ENCODE measurements at regions not wholly inside any gene's neighbourhood (a gene's known extent, or its start where the extent isn't known, plus 50 kb on each side); places are given as distances from the start of the nearest gene placed in this dataset.
"Not testable (repeated sequence)": the region's sequence is repeated elsewhere in the genome, so short reads cannot be mapped to it uniquely, and the experiment has no call there.

- DNase-seq (ENCODE audit: low read depth in 3 of 3, low spot score in 1 of 3), result no peak
These were observed 99.8 kb downstream of the PSMG1 start for GRCh38 chr21:39083377-39084008.

GRCh38 chr21:39082656-39083376 lies 100.4 kb downstream of the PSMG1 start:
- no peak for DNase-seq (ENCODE audit: low read depth in 3 of 3, low spot score in 1 of 3)

- no peak for DNase-seq (ENCODE audit: low read depth in 3 of 3, low spot score in 1 of 3)
These were observed 102.9 kb downstream of the PSMG1 start for GRCh38 chr21:39080366-39080765.

GRCh38 chr21:39079617-39080016 lies 103.6 kb downstream of the PSMG1 start:
- DNase-seq (ENCODE audit: low read depth in 3 of 3, low spot score in 1 of 3), result no peak

GRCh38 chr21:39078322-39079065 lies 104.8 kb downstream of the PSMG1 start:
- DNase-seq (ENCODE audit: low read depth in 3 of 3, low spot score in 1 of 3), result no peak

- DNase-seq (ENCODE audit: low read depth in 3 of 3, low spot score in 1 of 3), result no peak
These were observed 105.4 kb downstream of the PSMG1 start for GRCh38 chr21:39077876-39078275.

GRCh38 chr21:39074508-39074907 lies 108.7 kb downstream of the PSMG1 start:
- no peak for DNase-seq (ENCODE audit: low read depth in 3 of 3, low spot score in 1 of 3)

GRCh38 chr21:39073717-39074116 lies 109.5 kb downstream of the PSMG1 start:
- DNase-seq (ENCODE audit: low read depth in 3 of 3, low spot score in 1 of 3), result no peak

GRCh38 chr21:39073063-39073462 lies 110.2 kb downstream of the PSMG1 start:
- DNase-seq (ENCODE audit: low read depth in 3 of 3, low spot score in 1 of 3), result no peak

GRCh38 chr21:39072468-39072867 lies 110.8 kb downstream of the PSMG1 start:
- no peak for DNase-seq (ENCODE audit: low read depth in 3 of 3, low spot score in 1 of 3)

GRCh38 chr21:39071623-39072214 lies 111.5 kb downstream of the PSMG1 start:
- DNase-seq (ENCODE audit: low read depth in 3 of 3, low spot score in 1 of 3), result no peak

- not testable (repeated sequence) for DNase-seq (ENCODE audit: low read depth in 3 of 3, low spot score in 1 of 3)
These were observed 113.4 kb downstream of the PSMG1 start for GRCh38 chr21:39069856-39070255.

GRCh38 chr21:39066829-39067780 lies 116.1 kb downstream of the PSMG1 start:
- no peak for DNase-seq (ENCODE audit: low read depth in 3 of 3, low spot score in 1 of 3)

GRCh38 chr21:39065917-39066316 lies 117.3 kb downstream of the PSMG1 start:
- DNase-seq (ENCODE audit: low read depth in 3 of 3, low spot score in 1 of 3), result no peak

GRCh38 chr21:39064325-39065012 lies 118.8 kb downstream of the PSMG1 start:
- no peak for DNase-seq (ENCODE audit: low read depth in 3 of 3, low spot score in 1 of 3)

GRCh38 chr21:39063517-39063916 lies 119.7 kb downstream of the PSMG1 start:
- DNase-seq (ENCODE audit: low read depth in 3 of 3, low spot score in 1 of 3), result no peak

- DNase-seq (ENCODE audit: low read depth in 3 of 3, low spot score in 1 of 3), result no peak
These were observed 121.1 kb downstream of the PSMG1 start for GRCh38 chr21:39062196-39062595.

GRCh38 chr21:39061766-39062165 lies 121.5 kb downstream of the PSMG1 start:
- no peak for DNase-seq (ENCODE audit: low read depth in 3 of 3, low spot score in 1 of 3)

GRCh38 chr21:39060485-39061083 lies 122.7 kb downstream of the PSMG1 start:
- no peak for DNase-seq (ENCODE audit: low read depth in 3 of 3, low spot score in 1 of 3)

GRCh38 chr21:39057121-39057520 lies 126.1 kb downstream of the PSMG1 start:
- DNase-seq (ENCODE audit: low read depth in 3 of 3, low spot score in 1 of 3), result no peak
